NT2/D1 (cell line): ENCODE measurements at regions not wholly inside any gene's neighbourhood (a gene's known extent, or its start where the extent isn't known, plus 50 kb on each side); places are given as distances from the start of the nearest gene placed in this dataset.

Source experiments
- SUZ12 ChIP-seq: IDR thresholded peaks from 2 replicates; pipeline ENCODE4 v1.6.1; 2011; ENCODE audit not compliant: insufficient read length, insufficient read depth; ENCODE audit errors: extremely low read depth
- YY1 ChIP-seq: IDR thresholded peaks from 2 replicates; pipeline ENCODE4 v1.6.1; 2011; ENCODE audit not compliant: insufficient read length, insufficient read depth
- ZNF274 ChIP-seq: IDR thresholded peaks from 2 replicates; pipeline ENCODE4 v1.6.1; 2011; ENCODE audit warnings: mild to moderate bottlenecking, low read depth, low read length

- TF ChIP-seq YY1 (no peak), ZNF274 (no peak), SUZ12 (no peak)
Observed at GRCh38 chr5:60376860-60377259, 323.1 kb downstream of the DEPDC1B start.
